H9 (cell line): ENCODE measurements at regions not wholly inside any gene's neighbourhood (a gene's known extent, or its start where the extent isn't known, plus 50 kb on each side); places are given as distances from the start of the nearest gene placed in this dataset.
A peak's percentile ranks its signal among the peaks of the same experiment; 100 is the strongest.
"Not testable (repeated sequence)": the region's sequence is repeated elsewhere in the genome, so short reads cannot be mapped to it uniquely, and the experiment has no call there.

Source experiments
- DNase-seq: peaks from one replicate; pipeline ENCODE4 v3.0.0-alpha.2; 2017
- H2AFZ ChIP-seq: one replicate; pipeline ENCODE4 v1.6.1; 2013; ENCODE audit warnings: mild to moderate bottlenecking, low read length, control low read depth, moderate library complexity
- H2AK5ac ChIP-seq: 2 replicates; pipeline ENCODE4 v1.6.1; 2013; ENCODE audit warnings: low read length, control low read depth, mixed read lengths; ENCODE audit not compliant: insufficient read length
- H2BK120ac ChIP-seq: one replicate; pipeline ENCODE4 v1.6.1; 2013; ENCODE audit warnings: low read depth, mild to moderate bottlenecking, low read length, control low read depth, inconsistent platforms; ENCODE audit not compliant: poor library complexity, severe bottlenecking
- H2BK12ac ChIP-seq: 2 replicates; pipeline ENCODE4 v1.6.1; 2013; ENCODE audit warnings: low read length, control low read depth, mixed read lengths, low read depth; ENCODE audit not compliant: insufficient read length
- H2BK15ac ChIP-seq: 2 replicates; pipeline ENCODE4 v1.6.1; 2013; ENCODE audit warnings: low read depth, low read length, control low read depth
- H2BK20ac ChIP-seq: one replicate; pipeline ENCODE4 v1.6.1; 2013; ENCODE audit warnings: low read depth, mild to moderate bottlenecking, low read length, control low read depth, inconsistent platforms; ENCODE audit not compliant: poor library complexity, severe bottlenecking
- H2BK5ac ChIP-seq: 2 replicates; pipeline ENCODE4 v1.6.1; 2013; ENCODE audit warnings: low read length, control low read depth, mixed read lengths; ENCODE audit not compliant: insufficient read length
- H3K14ac ChIP-seq: 2 replicates; pipeline ENCODE4 v1.6.1; 2013; ENCODE audit warnings: low read length, control low read depth; ENCODE audit not compliant: insufficient read depth
- H3K18ac ChIP-seq: 2 replicates; pipeline ENCODE4 v1.6.1; 2013; ENCODE audit warnings: low read depth, mild to moderate bottlenecking, mixed read lengths, low read length, control low read depth; ENCODE audit not compliant: insufficient read length
- H3K23ac ChIP-seq: 2 replicates; pipeline ENCODE4 v1.6.1; 2013; ENCODE audit warnings: low read length, control low read depth, mixed read lengths, low read depth; ENCODE audit not compliant: insufficient read length
- H3K23me2 ChIP-seq: 2 replicates; pipeline ENCODE4 v1.6.1; 2013; ENCODE audit warnings: low read depth, mild to moderate bottlenecking, mixed read lengths, low read length, control low read depth; ENCODE audit not compliant: insufficient read length, poor library complexity, severe bottlenecking
- H3K27ac ChIP-seq: 2 replicates; pipeline ENCODE4 v1.5.1; 2013; ENCODE audit warnings: low read length, control low read depth, mixed read lengths, low read depth; ENCODE audit not compliant: insufficient read length
- H3K27me3 ChIP-seq: 2 replicates; pipeline ENCODE4 v1.6.1; 2013; ENCODE audit warnings: low read length, control low read depth, inconsistent platforms; ENCODE audit not compliant: insufficient read depth
- H3K4ac ChIP-seq: 2 replicates; pipeline ENCODE4 v1.6.1; 2013; ENCODE audit warnings: low read depth, mild to moderate bottlenecking, control low read depth, inconsistent platforms, low read length, moderate library complexity
- H3K4me1 ChIP-seq: 2 replicates; pipeline ENCODE4 v1.6.1; 2013; ENCODE audit warnings: low read length, control low read depth, inconsistent platforms; ENCODE audit not compliant: insufficient read depth
- H3K4me2 ChIP-seq: 2 replicates; pipeline ENCODE4 v1.6.1; 2013; ENCODE audit warnings: low read length, control low read depth, mixed read lengths; ENCODE audit not compliant: insufficient read length, insufficient read depth
- H3K56ac ChIP-seq: 2 replicates; pipeline ENCODE4 v1.6.1; 2013; ENCODE audit warnings: low read depth, mild to moderate bottlenecking, mixed read lengths, low read length, control low read depth; ENCODE audit not compliant: insufficient read length
- H3K79me1 ChIP-seq: 2 replicates; pipeline ENCODE4 v1.6.1; 2013; ENCODE audit warnings: low read depth, mild to moderate bottlenecking, moderate library complexity, low read length, control low read depth, inconsistent platforms; ENCODE audit not compliant: insufficient read depth, poor library complexity, severe bottlenecking
- H3K79me2 ChIP-seq: 2 replicates; pipeline ENCODE4 v1.6.1; 2013; ENCODE audit warnings: low read length, control low read depth, inconsistent platforms; ENCODE audit not compliant: insufficient read depth
- H3K9ac ChIP-seq: 2 replicates; pipeline ENCODE4 v1.6.1; 2013; ENCODE audit warnings: low read length, control low read depth, mixed read lengths; ENCODE audit not compliant: insufficient read length; ENCODE audit errors: extremely low read depth
- H3K9me3 ChIP-seq: one replicate; pipeline ENCODE4 v1.6.1; 2013; ENCODE audit warnings: low read depth, low read length, inconsistent platforms; ENCODE audit not compliant: control insufficient read depth
- H3T11ph ChIP-seq: one replicate; pipeline ENCODE4 v1.6.1; 2013; ENCODE audit warnings: mild to moderate bottlenecking, low read length, control low read depth, inconsistent platforms
- H4K20me1 ChIP-seq: one replicate; pipeline ENCODE4 v1.6.1; 2013; ENCODE audit not compliant: control insufficient read depth, insufficient read length, insufficient read depth
- H4K5ac ChIP-seq: 2 replicates; pipeline ENCODE4 v1.6.1; 2013; ENCODE audit warnings: low read depth, mild to moderate bottlenecking, mixed read lengths, low read length, control low read depth; ENCODE audit not compliant: insufficient read length
- H4K8ac ChIP-seq: replicated peaks from 2 replicates; pipeline ENCODE4 v1.6.1; 2013; ENCODE audit warnings: low read length, control low read depth, mixed read lengths, low read depth; ENCODE audit not compliant: insufficient read length
- H4K91ac ChIP-seq: 2 replicates; pipeline ENCODE4 v1.6.1; 2013; ENCODE audit warnings: low read depth, mild to moderate bottlenecking, moderate library complexity, mixed read lengths, low read length, control low read depth; ENCODE audit not compliant: insufficient read length
- H3K27ac Mint-ChIP-seq, 3 experiments: 2 replicates in 2 of 3; 3 replicates in 1 of 3; pipeline ENCODE4 v1.8.0; 2020 to 2021; ENCODE audit warnings: mixed read lengths in 3 of 3, mild to moderate bottlenecking in 1 of 3, moderate library complexity in 1 of 3
- H3K27me3 Mint-ChIP-seq: 2 replicates; pipeline ENCODE4 v1.8.0; 2021; ENCODE audit warnings: low read depth, mild to moderate bottlenecking, moderate library complexity, mixed read lengths
- H3K36me3 Mint-ChIP-seq, 3 experiments: 2 replicates in 2 of 3; 3 replicates in 1 of 3; pipeline ENCODE4 v1.8.0; 2020 to 2021; ENCODE audit warnings: low read depth in 3 of 3, mixed read lengths in 3 of 3; ENCODE audit not compliant: insufficient read depth in 1 of 3
- H3K4me1 Mint-ChIP-seq, 2 experiments: 2 replicates each; pipeline ENCODE4 v1.8.0; 2020; ENCODE audit warnings: mixed read lengths in 2 of 2
- H3K4me3 Mint-ChIP-seq, 2 experiments: 2 replicates in 1 of 2; 3 replicates in 1 of 2; pipeline ENCODE4 v1.8.0; 2020 to 2021; ENCODE audit warnings: mild to moderate bottlenecking in 2 of 2, mixed read lengths in 2 of 2, moderate library complexity in 1 of 2
- H3K9me3 Mint-ChIP-seq, 2 experiments: 2 replicates in 1 of 2; 3 replicates in 1 of 2; pipeline ENCODE4 v1.8.0; 2020; ENCODE audit warnings: mild to moderate bottlenecking in 2 of 2, mixed read lengths in 2 of 2, moderate library complexity in 1 of 2
- WGBS: extraction: QIAGEN DNeasy Blood & Tissue Kit; methylation state at CpG from one replicate; pipeline ENCODE4 v1.1.7; 2013; ENCODE audit warnings: missing lambda C conversion rate, low lambda C conversion rate, mixed read lengths; ENCODE audit not compliant: insufficient read length; ENCODE audit errors: extremely low coverage; 5-methylcytosine and 5-hydroxymethylcytosine counted together

DNA sequence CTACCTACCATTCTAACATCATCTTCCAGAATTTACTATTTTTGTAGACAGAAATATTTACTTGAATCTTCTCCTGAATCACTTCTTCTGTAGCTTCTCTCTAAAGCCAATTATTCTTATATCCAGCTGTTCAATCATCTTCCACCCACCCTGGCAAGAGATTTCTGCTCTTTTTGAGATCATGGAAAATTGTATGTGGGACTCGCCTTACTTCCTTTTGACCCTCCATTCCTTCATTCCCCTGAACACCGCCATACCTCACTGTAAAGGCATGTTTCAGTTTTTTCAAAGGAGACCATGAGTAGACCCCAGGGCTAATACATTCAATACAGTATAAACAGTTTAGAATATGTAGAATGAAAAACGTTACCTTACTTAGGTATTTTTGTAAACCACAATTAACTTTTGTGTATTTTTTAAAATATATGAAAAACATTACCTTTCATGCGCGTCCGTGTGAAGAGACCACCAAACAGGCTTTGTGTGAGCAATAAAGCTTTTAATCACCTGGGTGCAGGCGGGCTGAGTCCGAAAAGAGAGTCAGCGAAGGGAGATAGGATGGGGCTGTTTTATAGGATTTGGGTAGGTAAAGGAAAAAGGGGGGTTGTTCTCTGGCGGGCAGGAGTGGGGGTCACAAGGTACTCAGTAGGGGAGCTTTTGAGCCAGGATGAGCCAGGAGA lies 800.7 kb upstream of the CDH10 start:
- H3K4me2 ChIP-seq: peak overlapping the region; percentile 66
- not testable (repeated sequence) for H3K79me1 ChIP-seq, H3K4ac ChIP-seq, H3K27me3 ChIP-seq, H2AK5ac ChIP-seq, H3T11ph ChIP-seq, H2BK20ac ChIP-seq, H4K91ac ChIP-seq, DNase-seq, H4K20me1 ChIP-seq, H2BK15ac ChIP-seq, H3K18ac ChIP-seq, H3K27me3 Mint-ChIP-seq, H3K23ac ChIP-seq, H3K23me2 ChIP-seq, H2BK120ac ChIP-seq, H4K8ac ChIP-seq, H2BK5ac ChIP-seq, H3K9me3 ChIP-seq, H3K4me1 ChIP-seq, H2BK12ac ChIP-seq, H4K5ac ChIP-seq, H2AFZ ChIP-seq, H3K56ac ChIP-seq
- H3K27ac Mint-ChIP-seq: peak overlapping the region; percentile 98 to 99 (median 98)
- H3K14ac ChIP-seq: peak overlapping the region; percentile 56; the same call in 1 of the 2 replicates
- H3K4me3 Mint-ChIP-seq: peak overlapping the region; percentile 84 to 97
- H3K4me1 Mint-ChIP-seq: peaks cover 49 to 59% of the 10 kb centered on the region in 2 experiments
- peak overlapping the region; percentile 99 for H3K9ac ChIP-seq
- H3K9me3 Mint-ChIP-seq: peaks cover 0 to 12% of the 10 kb centered on the region in 2 experiments; a peak in 2 of 5 replicates
- no CpG with 5 or more reads among the region's 10 CpGs for WGBS
- peak overlapping the region; percentile 76 for H3K27ac ChIP-seq
- peaks cover 26% of the 10 kb centered on the region for H3K79me2 ChIP-seq
- H3K36me3 Mint-ChIP-seq: peaks cover 28 to 44% (median 35%) of the 10 kb centered on the region in 3 experiments
